Activated T-cell treated with anti-CD3 and anti-CD28 coated beads, Interleukin-2, amount 50 U/mL, for 24 hours (primary cell): ENCODE measurements at regions not wholly inside any gene's neighbourhood (a gene's known extent, or its start where the extent isn't known, plus 50 kb on each side); places are given as distances from the start of the nearest gene placed in this dataset.

Experiments
- DNase-seq: peaks from one replicate; pipeline ENCODE4 v3.0.0-alpha.2; 2020
- H3K27ac Mint-ChIP-seq: 2 replicates; pipeline ENCODE4 v1.8.0; 2020; ENCODE audit warnings: mild to moderate bottlenecking, mixed read lengths
- H3K27me3 Mint-ChIP-seq: 2 replicates; pipeline ENCODE4 v1.8.0; 2020; ENCODE audit warnings: mixed read lengths
- H3K36me3 Mint-ChIP-seq: 2 replicates; pipeline ENCODE4 v1.8.0; 2020; ENCODE audit warnings: low read depth, mixed read lengths
- H3K4me1 Mint-ChIP-seq: 2 replicates; pipeline ENCODE4 v1.8.0; 2020; ENCODE audit warnings: low read depth, mixed read lengths
- H3K4me3 Mint-ChIP-seq: 2 replicates; pipeline ENCODE4 v1.8.0; 2020; ENCODE audit warnings: mild to moderate bottlenecking, moderate library complexity, mixed read lengths
- H3K9me3 Mint-ChIP-seq: 2 replicates; pipeline ENCODE4 v1.8.0; 2020; ENCODE audit warnings: mixed read lengths

GRCh38 chr6:140083375-140083774 lies 708.9 kb upstream of the CITED2 start:
- no peak overlapping the region for H3K4me3 Mint-ChIP-seq
- no peaks in the 10 kb centered on the region for H3K9me3 Mint-ChIP-seq
- H3K27ac Mint-ChIP-seq, result no peak overlapping the region
- no peaks in the 10 kb centered on the region for H3K4me1 Mint-ChIP-seq
- H3K27me3 Mint-ChIP-seq, result peaks cover 4% of the 10 kb centered on the region
- no peaks in the 10 kb centered on the region for H3K36me3 Mint-ChIP-seq
- no peak for DNase-seq

GRCh38 chr6:140082867-140083297 lies 708.4 kb upstream of the CITED2 start:
- Mint-ChIP-seq H3K36me3 (no peaks in the 10 kb centered on the region), H3K27me3 (peaks cover 6% of the 10 kb centered on the region), H3K4me1 (no peaks in the 10 kb centered on the region), H3K9me3 (no peaks in the 10 kb centered on the region), H3K27ac (no peak overlapping the region), H3K4me3 (no peak overlapping the region)
- no peak for DNase-seq

- Mint-ChIP-seq H3K9me3 (no peaks in the 10 kb centered on the region), H3K27me3 (peaks cover 22% of the 10 kb centered on the region), H3K4me1 (no peaks in the 10 kb centered on the region), H3K27ac (no peak overlapping the region), H3K36me3 (no peaks in the 10 kb centered on the region), H3K4me3 (no peak overlapping the region)
- DNase-seq, result no peak
Measured at GRCh38 chr6:140079328-140079727, 704.9 kb upstream of the CITED2 start.

- Mint-ChIP-seq H3K4me3 (no peak overlapping the region), H3K4me1 (no peaks in the 10 kb centered on the region), H3K27ac (no peak overlapping the region), H3K9me3 (no peaks in the 10 kb centered on the region), H3K27me3 (peaks cover 29% of the 10 kb centered on the region), H3K36me3 (no peaks in the 10 kb centered on the region)
- no peak for DNase-seq
Measured at GRCh38 chr6:140078561-140079125, 704.2 kb upstream of the CITED2 start.

- no peak overlapping the region for H3K27ac Mint-ChIP-seq
- H3K9me3 Mint-ChIP-seq, result no peaks in the 10 kb centered on the region
- H3K27me3 Mint-ChIP-seq, result peaks cover 31% of the 10 kb centered on the region
- DNase-seq, result no peak
- H3K36me3 Mint-ChIP-seq, result no peaks in the 10 kb centered on the region
- no peaks in the 10 kb centered on the region for H3K4me1 Mint-ChIP-seq
- no peak overlapping the region for H3K4me3 Mint-ChIP-seq
Measured at GRCh38 chr6:140077827-140078560, 703.5 kb upstream of the CITED2 start.

GRCh38 chr6:140076105-140076504 lies 701.7 kb upstream of the CITED2 start:
- H3K4me1 Mint-ChIP-seq, result no peaks in the 10 kb centered on the region
- no peak overlapping the region for H3K4me3 Mint-ChIP-seq
- DNase-seq, result no peak
- H3K9me3 Mint-ChIP-seq, result no peaks in the 10 kb centered on the region
- H3K27me3 Mint-ChIP-seq, result peaks cover 31% of the 10 kb centered on the region
- H3K27ac Mint-ChIP-seq, result no peak overlapping the region
- no peaks in the 10 kb centered on the region for H3K36me3 Mint-ChIP-seq

- Mint-ChIP-seq H3K9me3 (no peaks in the 10 kb centered on the region), H3K36me3 (no peaks in the 10 kb centered on the region), H3K27me3 (peaks cover 31% of the 10 kb centered on the region), H3K4me1 (no peaks in the 10 kb centered on the region), H3K4me3 (no peak overlapping the region), H3K27ac (no peak overlapping the region)
- DNase-seq, result no peak
Measured at GRCh38 chr6:140073456-140073855, 699.0 kb upstream of the CITED2 start.

GRCh38 chr6:140071601-140072062 lies 697.2 kb upstream of the CITED2 start:
- Mint-ChIP-seq H3K36me3 (no peaks in the 10 kb centered on the region), H3K27ac (no peak overlapping the region), H3K4me3 (no peak overlapping the region), H3K27me3 (peaks cover 21% of the 10 kb centered on the region), H3K4me1 (no peaks in the 10 kb centered on the region), H3K9me3 (no peaks in the 10 kb centered on the region)
- no peak for DNase-seq

GRCh38 chr6:140070846-140071473 lies 696.5 kb upstream of the CITED2 start:
- H3K27ac Mint-ChIP-seq, result no peak overlapping the region
- H3K36me3 Mint-ChIP-seq, result no peaks in the 10 kb centered on the region
- no peak overlapping the region for H3K4me3 Mint-ChIP-seq
- H3K9me3 Mint-ChIP-seq, result no peaks in the 10 kb centered on the region
- peaks cover 21% of the 10 kb centered on the region for H3K27me3 Mint-ChIP-seq
- H3K4me1 Mint-ChIP-seq, result no peaks in the 10 kb centered on the region
- no peak for DNase-seq

- H3K27me3 Mint-ChIP-seq, result peaks cover 14% of the 10 kb centered on the region
- no peak for DNase-seq
- H3K4me1 Mint-ChIP-seq, result no peaks in the 10 kb centered on the region
- no peaks in the 10 kb centered on the region for H3K9me3 Mint-ChIP-seq
- no peak overlapping the region for H3K27ac Mint-ChIP-seq
- H3K36me3 Mint-ChIP-seq, result no peaks in the 10 kb centered on the region
- no peak overlapping the region for H3K4me3 Mint-ChIP-seq
Measured at GRCh38 chr6:140069576-140069975, 695.1 kb upstream of the CITED2 start.

GRCh38 chr6:140068801-140069200 lies 694.4 kb upstream of the CITED2 start:
- Mint-ChIP-seq H3K4me3 (no peak overlapping the region), H3K4me1 (no peaks in the 10 kb centered on the region), H3K27ac (no peak overlapping the region), H3K27me3 (peaks cover 7% of the 10 kb centered on the region), H3K9me3 (no peaks in the 10 kb centered on the region), H3K36me3 (no peaks in the 10 kb centered on the region)
- DNase-seq, result no peak

- Mint-ChIP-seq H3K9me3 (no peaks in the 10 kb centered on the region), H3K36me3 (no peaks in the 10 kb centered on the region), H3K27me3 (peaks cover 8% of the 10 kb centered on the region), H3K4me3 (no peak overlapping the region), H3K4me1 (no peaks in the 10 kb centered on the region), H3K27ac (no peak overlapping the region)
- DNase-seq, result no peak
Measured at GRCh38 chr6:140064366-140064765, 689.9 kb upstream of the CITED2 start.

- Mint-ChIP-seq H3K4me1 (no peaks in the 10 kb centered on the region), H3K9me3 (no peaks in the 10 kb centered on the region), H3K27ac (no peak overlapping the region), H3K27me3 (peaks cover 12% of the 10 kb centered on the region), H3K4me3 (no peak overlapping the region), H3K36me3 (no peaks in the 10 kb centered on the region)
- DNase-seq, result no peak
Measured at GRCh38 chr6:140063021-140063399, 688.6 kb upstream of the CITED2 start.

- peaks cover 9% of the 10 kb centered on the region for H3K27me3 Mint-ChIP-seq
- no peak overlapping the region for H3K4me3 Mint-ChIP-seq
- no peaks in the 10 kb centered on the region for H3K4me1 Mint-ChIP-seq
- no peaks in the 10 kb centered on the region for H3K36me3 Mint-ChIP-seq
- no peak for DNase-seq
- no peak overlapping the region for H3K27ac Mint-ChIP-seq
- no peaks in the 10 kb centered on the region for H3K9me3 Mint-ChIP-seq
Measured at GRCh38 chr6:140062043-140063020, 687.9 kb upstream of the CITED2 start.
